AG20443 (cell line): ENCODE measurements at regions not wholly inside any gene's neighbourhood (a gene's known extent, or its start where the extent isn't known, plus 50 kb on each side); places are given as distances from the start of the nearest gene placed in this dataset.

Experiments
- DNase-seq: peaks from one replicate; pipeline ENCODE4 v3.0.0; 2012; ENCODE audit warnings: low spot score, mixed read lengths

- no peak for DNase-seq
Observed at GRCh38 chrY:13167698-13168097, 263.0 kb downstream of the DDX3Y start.

DNA sequence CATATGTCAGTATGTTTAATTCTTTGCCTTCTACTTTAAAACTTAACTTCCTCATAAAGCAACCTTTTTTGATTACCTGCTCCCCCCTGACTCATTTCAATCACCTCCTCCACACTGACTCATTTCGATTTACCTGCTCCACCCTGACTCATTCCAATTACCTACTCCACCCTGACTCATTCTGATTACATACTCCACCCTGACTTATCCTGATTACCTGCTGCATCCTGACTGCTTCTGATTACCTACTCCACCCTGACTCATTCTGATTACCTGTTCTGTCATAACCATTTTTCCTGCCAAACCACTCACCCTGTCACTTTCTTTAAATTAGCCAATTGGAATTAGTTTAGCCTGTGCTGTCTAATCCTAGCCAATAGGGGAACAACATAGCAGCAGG lies 263.6 kb downstream of the DDX3Y start:
- DNase-seq = no peak
